Breast epithelium (tissue), 3 donors: ENCODE measurements at regions not wholly inside any gene's neighbourhood (a gene's known extent, or its start where the extent isn't known, plus 50 kb on each side); places are given as distances from the start of the nearest gene placed in this dataset.

Experiments
- POLR2A ChIP-seq: fragments of 450-650 bp; IDR thresholded peaks from one replicate; pipeline ENCODE4 v1.6.1; 2016; ENCODE audit warnings: antibody characterized with exemption, mild to moderate bottlenecking, moderate library complexity
- POLR2AphosphoS5 ChIP-seq, 3 donors: sonication (generic); formaldehyde crosslinking; IDR thresholded peaks; one replicate each; pipeline ENCODE4 v1.6.1; 2017; ENCODE audit warnings: antibody characterized with exemption in 3 of 3
- TF ChIP-seq, protein P1 (sequence below), 3 donors: fragments of 450-650 bp; IDR thresholded peaks; one replicate each; pipeline ENCODE4 v1.5.1; 2016 to 2017; ENCODE audit warnings: antibody characterized with exemption in 3 of 3, mild to moderate bottlenecking in 3 of 3, moderate library complexity in 3 of 3

GRCh38 chr5:7018198-7018597 lies 305.0 kb downstream of the TENT4A start:
- TF ChIP-seq, protein P1, sequence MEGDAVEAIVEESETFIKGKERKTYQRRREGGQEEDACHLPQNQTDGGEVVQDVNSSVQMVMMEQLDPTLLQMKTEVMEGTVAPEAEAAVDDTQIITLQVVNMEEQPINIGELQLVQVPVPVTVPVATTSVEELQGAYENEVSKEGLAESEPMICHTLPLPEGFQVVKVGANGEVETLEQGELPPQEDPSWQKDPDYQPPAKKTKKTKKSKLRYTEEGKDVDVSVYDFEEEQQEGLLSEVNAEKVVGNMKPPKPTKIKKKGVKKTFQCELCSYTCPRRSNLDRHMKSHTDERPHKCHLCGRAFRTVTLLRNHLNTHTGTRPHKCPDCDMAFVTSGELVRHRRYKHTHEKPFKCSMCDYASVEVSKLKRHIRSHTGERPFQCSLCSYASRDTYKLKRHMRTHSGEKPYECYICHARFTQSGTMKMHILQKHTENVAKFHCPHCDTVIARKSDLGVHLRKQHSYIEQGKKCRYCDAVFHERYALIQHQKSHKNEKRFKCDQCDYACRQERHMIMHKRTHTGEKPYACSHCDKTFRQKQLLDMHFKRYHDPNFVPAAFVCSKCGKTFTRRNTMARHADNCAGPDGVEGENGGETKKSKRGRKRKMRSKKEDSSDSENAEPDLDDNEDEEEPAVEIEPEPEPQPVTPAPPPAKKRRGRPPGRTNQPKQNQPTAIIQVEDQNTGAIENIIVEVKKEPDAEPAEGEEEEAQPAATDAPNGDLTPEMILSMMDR (IDR thresholded peaks at IDR 0.05): no peak
- TF ChIP-seq POLR2AphosphoS5 (IDR thresholded peaks at IDR 0.05) (no peak), POLR2A (no peak)
